GM12892 (cell line): ENCODE measurements at regions not wholly inside any gene's neighbourhood (a gene's known extent, or its start where the extent isn't known, plus 50 kb on each side); places are given as distances from the start of the nearest gene placed in this dataset.

ENCODE experiments used
- POLR2A ChIP-seq: IDR thresholded peaks from 2 replicates; pipeline ENCODE4 v1.6.1; 2011; ENCODE audit warnings: low read depth, low read length, control low read depth
- POLR2AphosphoS5 ChIP-seq: IDR thresholded peaks from 2 replicates; pipeline ENCODE4 v1.6.1; 2011; ENCODE audit warnings: low read depth, low read length, control low read depth
- TAF1 ChIP-seq: IDR thresholded peaks from 2 replicates; pipeline ENCODE4 v1.6.1; 2011; ENCODE audit warnings: low read depth, mild to moderate bottlenecking, control low read depth, low read length, borderline replicate concordance

- TF ChIP-seq POLR2AphosphoS5 (no peak), POLR2A (no peak), TAF1 (no peak)
These were observed 544.2 kb downstream of the SATB2 start for GRCh38 chr2:198913394-198914152.
